Mesendoderm (in vitro differentiated cells): ENCODE measurements at regions not wholly inside any gene's neighbourhood (a gene's known extent, or its start where the extent isn't known, plus 50 kb on each side); places are given as distances from the start of the nearest gene placed in this dataset.

ENCODE experiments used
- DNase-seq: peaks from one replicate; pipeline ENCODE4 v3.0.0; 2013
- H2AK5ac ChIP-seq: 2 replicates; pipeline ENCODE4 v1.6.1; 2013; ENCODE audit warnings: low read length, inconsistent platforms
- H2BK120ac ChIP-seq: 2 replicates; pipeline ENCODE4 v1.6.1; 2013; ENCODE audit warnings: low read depth, mild to moderate bottlenecking, low read length, moderate library complexity, mixed read lengths
- H2BK15ac ChIP-seq: replicated peaks from 2 replicates; pipeline ENCODE4 v1.6.1; 2013; ENCODE audit warnings: low read depth, mild to moderate bottlenecking, moderate library complexity
- H2BK5ac ChIP-seq: 2 replicates; pipeline ENCODE4 v1.6.1; 2013; ENCODE audit warnings: low read length, inconsistent platforms
- H3K18ac ChIP-seq: 2 replicates; pipeline ENCODE4 v1.6.1; 2013; ENCODE audit warnings: mild to moderate bottlenecking, low read length, mixed read lengths
- H3K23ac ChIP-seq: one replicate; pipeline ENCODE4 v1.6.1; 2013; ENCODE audit warnings: low read length
- H3K27ac ChIP-seq: 2 replicates; pipeline ENCODE4 v1.5.1; 2013; ENCODE audit warnings: low read depth, mild to moderate bottlenecking, inconsistent platforms, low read length, moderate library complexity
- H3K27me3 ChIP-seq: 2 replicates; pipeline ENCODE4 v1.6.1; 2013; ENCODE audit warnings: low read length, control low read depth, mild to moderate bottlenecking, inconsistent platforms; ENCODE audit not compliant: insufficient read depth, poor library complexity
- H3K36me3 ChIP-seq: 2 replicates; pipeline ENCODE4 v1.6.1; 2013; ENCODE audit warnings: low read length, inconsistent platforms; ENCODE audit not compliant: control insufficient read depth, insufficient read depth
- H3K4ac ChIP-seq: one replicate; pipeline ENCODE4 v1.6.1; 2013; ENCODE audit warnings: low read depth, mild to moderate bottlenecking, low read length, moderate library complexity
- H3K4me1 ChIP-seq: 2 replicates; pipeline ENCODE4 v1.6.1; 2013; ENCODE audit warnings: low read depth, low read length, inconsistent platforms; ENCODE audit not compliant: control insufficient read depth
- H3K4me2 ChIP-seq: 2 replicates; pipeline ENCODE4 v1.6.1; 2013; ENCODE audit warnings: low read length
- H3K4me3 ChIP-seq: 2 replicates; pipeline ENCODE4 v1.5.1; 2013; ENCODE audit warnings: mild to moderate bottlenecking, low read length
- H3K56ac ChIP-seq: one replicate; pipeline ENCODE4 v1.6.1; 2013; ENCODE audit warnings: low read length
- H3K79me1 ChIP-seq: 2 replicates; pipeline ENCODE4 v1.6.1; 2013; ENCODE audit warnings: low read length, inconsistent platforms
- H3K79me2 ChIP-seq: 2 replicates; pipeline ENCODE4 v1.6.1; 2013; ENCODE audit warnings: mild to moderate bottlenecking, low read length; ENCODE audit not compliant: control insufficient read depth, insufficient read depth
- H3K9ac ChIP-seq: 2 replicates; pipeline ENCODE4 v1.6.1; 2013; ENCODE audit warnings: low read length, inconsistent platforms
- H4K5ac ChIP-seq: one replicate; pipeline ENCODE4 v1.6.1; 2013; ENCODE audit warnings: low read length
- H4K8ac ChIP-seq: one replicate; pipeline ENCODE4 v1.6.1; 2013; ENCODE audit warnings: low read depth, mild to moderate bottlenecking, control low read depth, low read length, moderate library complexity
- WGBS: extraction: QIAGEN DNeasy Blood & Tissue Kit; methylation state at CpG from one replicate; pipeline ENCODE4 v1.1.7; 2013; ENCODE audit warnings: low lambda C conversion rate, missing lambda C conversion rate; ENCODE audit not compliant: insufficient coverage; ENCODE audit errors: extremely low coverage; 5-methylcytosine and 5-hydroxymethylcytosine counted together

- H2AK5ac ChIP-seq = no peak overlapping the region
Observed at GRCh38 chr9:23171479-23171878, 654.6 kb downstream of the ELAVL2 start.

GRCh38 chr9:23172206-23172605 lies 653.8 kb downstream of the ELAVL2 start:
- Histone ChIP-seq H3K23ac (no peak overlapping the region), H3K4me2 (no peak overlapping the region), H2AK5ac (no peak overlapping the region), H2BK120ac (no peak overlapping the region), H3K27ac (no peak overlapping the region), H3K4me1 (no peaks in the 10 kb centered on the region), H2BK15ac (no peak overlapping the region), H3K56ac (no peak overlapping the region), H3K79me1 (no peaks in the 10 kb centered on the region), H4K8ac (no peak overlapping the region), H3K4ac (no peak overlapping the region), H3K9ac (no peak overlapping the region), H4K5ac (no peak overlapping the region), H3K36me3 (no peaks in the 10 kb centered on the region), H3K79me2 (no peaks in the 10 kb centered on the region), H3K27me3 (no peaks in the 10 kb centered on the region), H3K4me3 (no peak overlapping the region), H3K18ac (no peak overlapping the region), H2BK5ac (no peak overlapping the region)
- WGBS = no CpG with 5 or more reads among the region's 4 CpGs
- no peak for DNase-seq

More at GRCh38 chr9:23171479-23171878, 654.6 kb downstream of the ELAVL2 start:
- Histone ChIP-seq H4K8ac (no peak overlapping the region), H3K4me3 (no peak overlapping the region), H3K9ac (no peak overlapping the region), H4K5ac (no peak overlapping the region), H3K23ac (no peak overlapping the region), H3K56ac (no peak overlapping the region), H2BK15ac (no peak overlapping the region), H3K27ac (no peak overlapping the region), H2BK5ac (no peak overlapping the region), H3K36me3 (no peaks in the 10 kb centered on the region), H3K4me2 (no peak overlapping the region), H3K4me1 (no peaks in the 10 kb centered on the region), H3K27me3 (no peaks in the 10 kb centered on the region), H3K4ac (no peak overlapping the region), H2BK120ac (no peak overlapping the region), H3K79me1 (no peaks in the 10 kb centered on the region), H3K18ac (no peak overlapping the region), H3K79me2 (no peaks in the 10 kb centered on the region)
- no peak for DNase-seq

GRCh38 chr9:23172979-23173637 lies 652.9 kb downstream of the ELAVL2 start:
- no peak overlapping the region for H2AK5ac ChIP-seq
- H3K4ac ChIP-seq = no peak overlapping the region
- no peak overlapping the region for H2BK5ac ChIP-seq
- no peak overlapping the region for H2BK120ac ChIP-seq
- no peaks in the 10 kb centered on the region for H3K36me3 ChIP-seq
- no peak overlapping the region for H2BK15ac ChIP-seq
- H3K79me2 ChIP-seq = no peaks in the 10 kb centered on the region
- H3K79me1 ChIP-seq = no peaks in the 10 kb centered on the region
- H4K5ac ChIP-seq = no peak overlapping the region
- no peak overlapping the region for H3K27ac ChIP-seq
- no peak overlapping the region for H4K8ac ChIP-seq
- no peak overlapping the region for H3K18ac ChIP-seq
- H3K9ac ChIP-seq = no peak overlapping the region
- no CpG with 5 or more reads among the region's 6 CpGs for WGBS
- H3K27me3 ChIP-seq = no peaks in the 10 kb centered on the region
- DNase-seq = no peak
- no peak overlapping the region for H3K56ac ChIP-seq
- no peaks in the 10 kb centered on the region for H3K4me1 ChIP-seq
- H3K23ac ChIP-seq = no peak overlapping the region
- H3K4me2 ChIP-seq = no peak overlapping the region
- no peak overlapping the region for H3K4me3 ChIP-seq

GRCh38 chr9:23194281-23194680 lies 631.8 kb downstream of the ELAVL2 start:
- no peak overlapping the region for H3K23ac ChIP-seq

GRCh38 chr9:23215688-23216087 lies 610.4 kb downstream of the ELAVL2 start:
- no peak overlapping the region for H2BK120ac ChIP-seq
- no peak overlapping the region for H3K23ac ChIP-seq
- H3K18ac ChIP-seq = no peak overlapping the region
- no peak overlapping the region for H2BK15ac ChIP-seq
- H4K5ac ChIP-seq = no peak overlapping the region
- DNase-seq = no peak
- H3K36me3 ChIP-seq = no peaks in the 10 kb centered on the region
- H2AK5ac ChIP-seq = no peak overlapping the region
- H3K79me2 ChIP-seq = no peaks in the 10 kb centered on the region
- no CpG with 5 or more reads among the region's 5 CpGs for WGBS
- no peak overlapping the region for H3K27ac ChIP-seq
- no peaks in the 10 kb centered on the region for H3K27me3 ChIP-seq
- no peak overlapping the region for H3K4me2 ChIP-seq
- H3K4me1 ChIP-seq = no peaks in the 10 kb centered on the region
- no peak overlapping the region for H3K9ac ChIP-seq
- no peak overlapping the region for H2BK5ac ChIP-seq
- no peaks in the 10 kb centered on the region for H3K79me1 ChIP-seq
- no peak overlapping the region for H3K4ac ChIP-seq
- H4K8ac ChIP-seq = no peak overlapping the region
- H3K56ac ChIP-seq = no peak overlapping the region
- no peak overlapping the region for H3K4me3 ChIP-seq

More at GRCh38 chr9:23194281-23194680, 631.8 kb downstream of the ELAVL2 start:
- no peak for DNase-seq
- Histone ChIP-seq H3K4me2 (no peak overlapping the region), H2BK120ac (no peak overlapping the region), H3K79me2 (no peaks in the 10 kb centered on the region), H2BK15ac (no peak overlapping the region), H3K79me1 (no peaks in the 10 kb centered on the region), H3K4ac (no peak overlapping the region), H3K27ac (no peak overlapping the region), H2BK5ac (no peak overlapping the region), H3K9ac (no peak overlapping the region), H3K36me3 (no peaks in the 10 kb centered on the region), H3K18ac (no peak overlapping the region), H3K27me3 (no peaks in the 10 kb centered on the region), H4K8ac (no peak overlapping the region), H3K4me3 (no peak overlapping the region), H3K4me1 (no peaks in the 10 kb centered on the region), H2AK5ac (no peak overlapping the region), H4K5ac (no peak overlapping the region), H3K56ac (no peak overlapping the region)
- WGBS = no CpG with 5 or more reads among the region's 4 CpGs

GRCh38 chr9:23219471-23219870 lies 606.6 kb downstream of the ELAVL2 start:
- Histone ChIP-seq H2BK15ac (no peak overlapping the region), H2AK5ac (no peak overlapping the region), H3K4ac (no peak overlapping the region), H3K4me1 (no peaks in the 10 kb centered on the region), H3K36me3 (no peaks in the 10 kb centered on the region), H3K23ac (no peak overlapping the region), H2BK120ac (no peak overlapping the region), H3K27me3 (no peaks in the 10 kb centered on the region), H3K18ac (no peak overlapping the region), H3K79me2 (no peaks in the 10 kb centered on the region), H4K5ac (no peak overlapping the region), H3K79me1 (no peaks in the 10 kb centered on the region), H4K8ac (no peak overlapping the region), H3K56ac (no peak overlapping the region), H2BK5ac (no peak overlapping the region), H3K9ac (no peak overlapping the region), H3K27ac (no peak overlapping the region), H3K4me2 (no peak overlapping the region), H3K4me3 (no peak overlapping the region)
- WGBS = no CpG with 5 or more reads among the region's 13 CpGs
- no peak for DNase-seq
